Osteoblast (primary cell): ENCODE measurements at regions not wholly inside any gene's neighbourhood (a gene's known extent, or its start where the extent isn't known, plus 50 kb on each side); places are given as distances from the start of the nearest gene placed in this dataset.
"Not testable (repeated sequence)": the region's sequence is repeated elsewhere in the genome, so short reads cannot be mapped to it uniquely, and the experiment has no call there.

ENCODE experiments used
- DNase-seq: peaks from one replicate; pipeline ENCODE4 v3.0.0; 2011; ENCODE audit warnings: low spot score, mixed read lengths; ENCODE audit not compliant: insufficient read length; ENCODE audit errors: missing footprints
- H2AFZ ChIP-seq: 2 replicates; pipeline ENCODE4 v1.6.0; 2011; ENCODE audit warnings: mild to moderate bottlenecking, low read length
- H3K27ac ChIP-seq: 2 replicates; pipeline ENCODE4 v1.5.1; 2011; ENCODE audit warnings: mild to moderate bottlenecking, low read depth, low read length, moderate library complexity
- H3K27me3 ChIP-seq: 2 replicates; pipeline ENCODE4 v1.6.0; 2012; ENCODE audit warnings: mild to moderate bottlenecking, control low read depth, inconsistent platforms, low read length, moderate library complexity; ENCODE audit not compliant: insufficient read depth
- H3K36me3 ChIP-seq: 2 replicates; pipeline ENCODE4 v1.5.1; 2011; ENCODE audit warnings: mild to moderate bottlenecking, low read length, control low read depth, moderate library complexity; ENCODE audit not compliant: insufficient read depth
- H3K4me1 ChIP-seq: 2 replicates; pipeline ENCODE4 v1.5.1; 2011; ENCODE audit warnings: mild to moderate bottlenecking, low read length, control low read depth, moderate library complexity; ENCODE audit not compliant: insufficient read depth
- H3K4me2 ChIP-seq: 2 replicates; pipeline ENCODE4 v1.6.0; 2011; ENCODE audit warnings: mild to moderate bottlenecking, low read length; ENCODE audit not compliant: insufficient read depth
- H3K4me3 ChIP-seq: fragments of 200-600 bp; sonication (generic); 3 replicates; pipeline ENCODE4 v1.5.1; 2012; ENCODE audit warnings: mild to moderate bottlenecking, low read length, inconsistent platforms; ENCODE audit not compliant: insufficient read depth
- H3K79me2 ChIP-seq: 2 replicates; pipeline ENCODE4 v1.6.0; 2012; ENCODE audit warnings: mild to moderate bottlenecking, low read length, control low read depth, inconsistent platforms; ENCODE audit not compliant: insufficient read depth
- H3K9me3 ChIP-seq: 2 replicates; pipeline ENCODE4 v1.5.1; 2011; ENCODE audit warnings: low read depth, low read length, control low read depth
- H4K20me1 ChIP-seq: 2 replicates; pipeline ENCODE4 v1.6.0; 2012; ENCODE audit warnings: mild to moderate bottlenecking, low read length, control low read depth; ENCODE audit not compliant: insufficient read depth
- CTCF ChIP-seq: IDR thresholded peaks from 2 replicates; pipeline ENCODE4 v1.5.1; 2011; ENCODE audit warnings: mild to moderate bottlenecking, low read depth, low read length, moderate library complexity; ENCODE audit errors: extremely low read depth

- no peaks in the 10 kb centered on the region for H3K27me3 ChIP-seq
- no peak overlapping the region for H3K4me2 ChIP-seq
- no peaks in the 10 kb centered on the region for H3K79me2 ChIP-seq
- no peak for TF ChIP-seq CTCF
- H3K4me3 ChIP-seq = no peak overlapping the region
- H4K20me1 ChIP-seq = no peaks in the 10 kb centered on the region
- peaks cover 2% of the 10 kb centered on the region for H3K9me3 ChIP-seq
- H2AFZ ChIP-seq = no peak overlapping the region
- H3K4me1 ChIP-seq = no peaks in the 10 kb centered on the region
- no peak for DNase-seq
- no peak overlapping the region for H3K27ac ChIP-seq
- no peaks in the 10 kb centered on the region for H3K36me3 ChIP-seq
These were observed 506.7 kb upstream of the CNTNAP5 start for GRCh38 chr2:123518367-123518766.

GRCh38 chr2:123521854-123522253, 503.2 kb upstream of the CNTNAP5 start:
- Histone ChIP-seq H4K20me1 (no peaks in the 10 kb centered on the region), H2AFZ (no peak overlapping the region), H3K4me1 (no peaks in the 10 kb centered on the region), H3K36me3 (no peaks in the 10 kb centered on the region), H3K9me3 (peaks cover 5% of the 10 kb centered on the region), H3K79me2 (no peaks in the 10 kb centered on the region), H3K27me3 (no peaks in the 10 kb centered on the region), H3K27ac (no peak overlapping the region), H3K4me2 (no peak overlapping the region), H3K4me3 (no peak overlapping the region)
- TF ChIP-seq CTCF = no peak
- DNase-seq = no peak

- not testable (repeated sequence) for H3K27ac ChIP-seq, H2AFZ ChIP-seq, DNase-seq, H3K4me1 ChIP-seq, H3K79me2 ChIP-seq, H3K4me3 ChIP-seq, H3K4me2 ChIP-seq, H3K27me3 ChIP-seq, H3K9me3 ChIP-seq, H3K36me3 ChIP-seq, H4K20me1 ChIP-seq
These were observed 502.6 kb upstream of the CNTNAP5 start for GRCh38 chr2:123522498-123522897.

- Histone ChIP-seq H3K4me1 (no peaks in the 10 kb centered on the region), H2AFZ (no peak overlapping the region), H3K79me2 (no peaks in the 10 kb centered on the region), H3K9me3 (peaks cover 2% of the 10 kb centered on the region), H4K20me1 (no peaks in the 10 kb centered on the region), H3K4me3 (no peak overlapping the region), H3K27me3 (no peaks in the 10 kb centered on the region), H3K4me2 (no peak overlapping the region), H3K36me3 (no peaks in the 10 kb centered on the region), H3K27ac (no peak overlapping the region)
- DNase-seq = no peak
- TF ChIP-seq CTCF = no peak
These were observed 495.9 kb upstream of the CNTNAP5 start for GRCh38 chr2:123528996-123529707.
